K562 (cell line): ENCODE measurements at regions not wholly inside any gene's neighbourhood (a gene's known extent, or its start where the extent isn't known, plus 50 kb on each side); places are given as distances from the start of the nearest gene placed in this dataset.

Source experiments
- BCLAF1 ChIP-seq, 2 experiments: fragments of 450-650 bp in 1 of 2; IDR thresholded peaks; 2 replicates each; pipeline ENCODE4 v1.6.1; 2011 to 2017; ENCODE audit warnings: low read depth in 2 of 2, antibody characterized with exemption in 1 of 2, borderline replicate concordance in 1 of 2, low read length in 1 of 2, mild to moderate bottlenecking in 1 of 2, mixed read lengths in 1 of 2; ENCODE audit not compliant: control insufficient read depth in 1 of 2
- CREM ChIP-seq: IDR thresholded peaks from 2 replicates; pipeline ENCODE4 v1.6.1; 2014; ENCODE audit warnings: antibody characterized with exemption, low read depth
- ETV5 ChIP-seq: sonication (generic); formaldehyde crosslinking; IDR thresholded peaks from 2 replicates; pipeline ENCODE4 v1.4.0; 2020; ENCODE audit warnings: low read depth, mild to moderate bottlenecking, missing genetic modification reagents
- FOXK1 ChIP-seq: sonication (generic); formaldehyde crosslinking; IDR thresholded peaks from 2 replicates; pipeline ENCODE4 v1.8.0; 2022; ENCODE audit warnings: missing genetic modification reagents, mild to moderate bottlenecking, borderline replicate concordance
- MXI1 ChIP-seq: IDR thresholded peaks from 2 replicates; pipeline ENCODE4 v1.6.1; 2011; ENCODE audit warnings: low read depth, mild to moderate bottlenecking, improper control_type of control experiment, low read length
- POLR2AphosphoS5 ChIP-seq: IDR thresholded peaks from 2 replicates; pipeline ENCODE4 v1.6.1; 2011; ENCODE audit warnings: mild to moderate bottlenecking, low read depth, low read length, moderate library complexity; ENCODE audit not compliant: control insufficient read depth, insufficient read depth
- SMARCC2 ChIP-seq: fragments of 450-650 bp; IDR thresholded peaks from 2 replicates; pipeline ENCODE4 v1.6.1; 2017; ENCODE audit warnings: antibody characterized with exemption, moderate library complexity, mild to moderate bottlenecking, low read depth
- SMC3 ChIP-seq: conservative IDR thresholded peaks from 2 replicates; pipeline ENCODE4 v1.6.1; 2011; ENCODE audit warnings: low read depth, low read length, improper control_type of control experiment; ENCODE audit not compliant: insufficient read depth
- SREBF1 ChIP-seq: fragments of 150-350 bp; IDR thresholded peaks from 2 replicates; pipeline ENCODE4 v1.6.1; 2014; ENCODE audit warnings: antibody characterized with exemption, low read depth, low read length, borderline replicate concordance
- TCF7L2 ChIP-seq: fragments of 150-350 bp; IDR thresholded peaks from 2 replicates; pipeline ENCODE4 v1.6.1; 2016; ENCODE audit warnings: low read depth, mild to moderate bottlenecking, low read length, moderate library complexity
- ZNF318 ChIP-seq, 2 experiments: fragments of 450-650 bp; IDR thresholded peaks; 2 replicates each; pipeline ENCODE4 v1.6.1; 2016; ENCODE audit warnings: mild to moderate bottlenecking in 2 of 2, borderline replicate concordance in 1 of 2, low read depth in 1 of 2, moderate library complexity in 1 of 2
- TF ChIP-seq, protein P1 (sequence below): sonication (generic); formaldehyde crosslinking; IDR thresholded peaks from 2 replicates; pipeline ENCODE4 v1.8.0; 2022; ENCODE audit warnings: mild to moderate bottlenecking, missing genetic modification reagents, borderline replicate concordance
- TF ChIP-seq, protein P2 (sequence below), 3 experiments: IDR thresholded peaks in 2 of 3; conservative IDR thresholded peaks in 1 of 3; 2 replicates each; pipeline ENCODE4 v1.5.1; 2011 to 2012; ENCODE audit warnings: low read length in 3 of 3, mild to moderate bottlenecking in 3 of 3, control low read depth in 2 of 3, improper control_type of control experiment in 1 of 3, inconsistent platforms in 1 of 3, low read depth in 1 of 3, mixed read lengths in 1 of 3, moderate library complexity in 1 of 3; ENCODE audit not compliant: insufficient read depth in 2 of 3

DNA sequence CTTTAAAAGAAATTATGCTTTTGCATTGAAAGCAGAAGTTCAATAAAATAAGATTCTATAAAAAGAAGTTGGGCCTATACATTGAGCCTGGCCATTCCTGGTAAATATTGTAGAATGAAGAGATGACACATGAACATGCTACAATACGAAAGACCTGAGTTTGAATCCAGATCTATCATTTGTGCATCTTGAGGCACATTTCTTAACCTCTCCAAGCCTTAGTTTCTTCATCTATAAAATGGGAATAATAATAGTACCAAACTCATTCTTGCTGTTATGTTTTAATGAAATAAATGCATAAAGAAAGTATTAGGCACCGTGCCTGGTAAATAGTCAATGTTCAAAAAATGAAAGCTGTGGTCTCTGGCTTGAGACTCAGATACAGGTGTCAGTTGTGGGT is 76.9 kb upstream of the PHACTR2 start:
- TF ChIP-seq SREBF1, result no peak
- TF ChIP-seq, protein P1, sequence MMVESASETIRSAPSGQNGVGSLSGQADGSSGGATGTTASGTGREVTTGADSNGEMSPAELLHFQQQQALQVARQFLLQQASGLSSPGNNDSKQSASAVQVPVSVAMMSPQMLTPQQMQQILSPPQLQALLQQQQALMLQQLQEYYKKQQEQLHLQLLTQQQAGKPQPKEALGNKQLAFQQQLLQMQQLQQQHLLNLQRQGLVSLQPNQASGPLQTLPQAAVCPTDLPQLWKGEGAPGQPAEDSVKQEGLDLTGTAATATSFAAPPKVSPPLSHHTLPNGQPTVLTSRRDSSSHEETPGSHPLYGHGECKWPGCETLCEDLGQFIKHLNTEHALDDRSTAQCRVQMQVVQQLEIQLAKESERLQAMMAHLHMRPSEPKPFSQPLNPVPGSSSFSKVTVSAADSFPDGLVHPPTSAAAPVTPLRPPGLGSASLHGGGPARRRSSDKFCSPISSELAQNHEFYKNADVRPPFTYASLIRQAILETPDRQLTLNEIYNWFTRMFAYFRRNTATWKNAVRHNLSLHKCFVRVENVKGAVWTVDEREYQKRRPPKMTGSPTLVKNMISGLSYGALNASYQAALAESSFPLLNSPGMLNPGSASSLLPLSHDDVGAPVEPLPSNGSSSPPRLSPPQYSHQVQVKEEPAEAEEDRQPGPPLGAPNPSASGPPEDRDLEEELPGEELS (CRISPR knock-in tag), result no peak
- TF ChIP-seq FOXK1, result no peak
- TF ChIP-seq TCF7L2, result no peak
- no peak for TF ChIP-seq SMC3
- no peak for TF ChIP-seq BCLAF1 (IDR thresholded peaks at IDR 0.05; ENCODE audit: borderline replicate concordance in 1 of 2, control insufficient read depth in 1 of 2, low read depth in 2 of 2, low read length in 1 of 2)
- TF ChIP-seq MXI1, result no peak
- TF ChIP-seq SMARCC2, result no peak
- TF ChIP-seq POLR2AphosphoS5, result no peak
- no peak for TF ChIP-seq ETV5
- TF ChIP-seq, protein P2, sequence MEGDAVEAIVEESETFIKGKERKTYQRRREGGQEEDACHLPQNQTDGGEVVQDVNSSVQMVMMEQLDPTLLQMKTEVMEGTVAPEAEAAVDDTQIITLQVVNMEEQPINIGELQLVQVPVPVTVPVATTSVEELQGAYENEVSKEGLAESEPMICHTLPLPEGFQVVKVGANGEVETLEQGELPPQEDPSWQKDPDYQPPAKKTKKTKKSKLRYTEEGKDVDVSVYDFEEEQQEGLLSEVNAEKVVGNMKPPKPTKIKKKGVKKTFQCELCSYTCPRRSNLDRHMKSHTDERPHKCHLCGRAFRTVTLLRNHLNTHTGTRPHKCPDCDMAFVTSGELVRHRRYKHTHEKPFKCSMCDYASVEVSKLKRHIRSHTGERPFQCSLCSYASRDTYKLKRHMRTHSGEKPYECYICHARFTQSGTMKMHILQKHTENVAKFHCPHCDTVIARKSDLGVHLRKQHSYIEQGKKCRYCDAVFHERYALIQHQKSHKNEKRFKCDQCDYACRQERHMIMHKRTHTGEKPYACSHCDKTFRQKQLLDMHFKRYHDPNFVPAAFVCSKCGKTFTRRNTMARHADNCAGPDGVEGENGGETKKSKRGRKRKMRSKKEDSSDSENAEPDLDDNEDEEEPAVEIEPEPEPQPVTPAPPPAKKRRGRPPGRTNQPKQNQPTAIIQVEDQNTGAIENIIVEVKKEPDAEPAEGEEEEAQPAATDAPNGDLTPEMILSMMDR (IDR thresholded peaks at IDR 0.05 in 2 of 3, conservative IDR thresholded peaks at IDR 0.05 in 1 of 3; ENCODE audit: insufficient read depth in 2 of 3, low read depth in 1 of 3, low read length in 3 of 3), result no peak
- no peak for TF ChIP-seq CREM
- no peak for TF ChIP-seq ZNF318 (IDR thresholded peaks at IDR 0.05; ENCODE audit: borderline replicate concordance in 1 of 2, low read depth in 1 of 2)
